GM18511 (cell line): ENCODE measurements at regions not wholly inside any gene's neighbourhood (a gene's known extent, or its start where the extent isn't known, plus 50 kb on each side); places are given as distances from the start of the nearest gene placed in this dataset.

Experiments
- ATAC-seq: cut with Tn5 transposase; IDR thresholded peaks from one replicate; pipeline ENCODE4 v1.9.1; 2021; ENCODE audit warnings: mild to moderate bottlenecking, moderate library complexity; ENCODE audit not compliant: unreplicated experiment

- ATAC-seq = no peak
These were observed 359.2 kb downstream of the KCTD12 start for GRCh38 chr13:76527041-76527440.

- ATAC-seq = peak; percentile 91
These were observed 362.4 kb downstream of the KCTD12 start for GRCh38 chr13:76523740-76524340.

- ATAC-seq = no peak
These were observed 364.0 kb downstream of the KCTD12 start for GRCh38 chr13:76522083-76522755.

GRCh38 chr13:76519685-76520084 is 366.5 kb downstream of the KCTD12 start:
- ATAC-seq = no peak

GRCh38 chr13:76516586-76516985 is 369.6 kb downstream of the KCTD12 start:
- ATAC-seq = no peak

GRCh38 chr13:76516013-76516412 is 370.2 kb downstream of the KCTD12 start:
- ATAC-seq = no peak

GRCh38 chr13:76512721-76513145 is 373.5 kb downstream of the KCTD12 start:
- ATAC-seq = no peak

- ATAC-seq = no peak
These were observed 380.8 kb downstream of the KCTD12 start for GRCh38 chr13:76505437-76505836.

- no peak for ATAC-seq
These were observed 382.4 kb downstream of the KCTD12 start for GRCh38 chr13:76503766-76504165.

- no peak for ATAC-seq
These were observed 382.9 kb downstream of the KCTD12 start for GRCh38 chr13:76503291-76503690.

GRCh38 chr13:76500894-76501293 is 385.3 kb downstream of the KCTD12 start:
- no peak for ATAC-seq

GRCh38 chr13:76499891-76500290 is 386.3 kb downstream of the KCTD12 start:
- ATAC-seq = no peak

GRCh38 chr13:76489274-76489673 is 396.9 kb downstream of the KCTD12 start:
- no peak for ATAC-seq

- ATAC-seq = no peak
These were observed 404.5 kb downstream of the KCTD12 start for GRCh38 chr13:76481738-76482137.

GRCh38 chr13:76474966-76475365 is 411.2 kb downstream of the KCTD12 start:
- ATAC-seq = no peak

- no peak for ATAC-seq
These were observed 411.8 kb downstream of the KCTD12 start for GRCh38 chr13:76474356-76474755.

GRCh38 chr13:76473552-76474134 is 412.6 kb downstream of the KCTD12 start:
- ATAC-seq = peak; percentile 100

- ATAC-seq = peak; percentile 9
These were observed 413.3 kb downstream of the KCTD12 start for GRCh38 chr13:76472916-76473315.

- no peak for ATAC-seq
These were observed 414.7 kb downstream of the KCTD12 start for GRCh38 chr13:76471486-76471885.

- no peak for ATAC-seq
These were observed 415.2 kb downstream of the KCTD12 start for GRCh38 chr13:76470991-76471390.

- no peak for ATAC-seq
These were observed 420.2 kb downstream of the KCTD12 start for GRCh38 chr13:76466043-76466442.

- ATAC-seq = no peak
These were observed 422.9 kb downstream of the KCTD12 start for GRCh38 chr13:76463314-76463713.
